MM.1S (cell line): ENCODE measurements at regions not wholly inside any gene's neighbourhood (a gene's known extent, or its start where the extent isn't known, plus 50 kb on each side); places are given as distances from the start of the nearest gene placed in this dataset.

ENCODE experiments used
- EZH2 ChIP-seq: fragments of 300-600 bp; sonication (generic); optimal IDR thresholded peaks from 2 replicates; pipeline ENCODE3; 2017; ENCODE audit warnings: low read depth, mild to moderate bottlenecking, antibody characterized with exemption, low read length, mixed read lengths
- EZH2phosphoT487 ChIP-seq: fragments of 300-600 bp; sonication (generic); IDR thresholded peaks from 2 replicates; pipeline ENCODE4 v1.6.1; 2018; ENCODE audit warnings: antibody characterized with exemption, low read length
- TF ChIP-seq, protein P1 (sequence below): fragments of 300-600 bp; sonication (generic); IDR thresholded peaks from 2 replicates; pipeline ENCODE4 v1.5.1; 2016; ENCODE audit warnings: antibody characterized with exemption, low read length, mixed read lengths

- TF ChIP-seq, protein P1, sequence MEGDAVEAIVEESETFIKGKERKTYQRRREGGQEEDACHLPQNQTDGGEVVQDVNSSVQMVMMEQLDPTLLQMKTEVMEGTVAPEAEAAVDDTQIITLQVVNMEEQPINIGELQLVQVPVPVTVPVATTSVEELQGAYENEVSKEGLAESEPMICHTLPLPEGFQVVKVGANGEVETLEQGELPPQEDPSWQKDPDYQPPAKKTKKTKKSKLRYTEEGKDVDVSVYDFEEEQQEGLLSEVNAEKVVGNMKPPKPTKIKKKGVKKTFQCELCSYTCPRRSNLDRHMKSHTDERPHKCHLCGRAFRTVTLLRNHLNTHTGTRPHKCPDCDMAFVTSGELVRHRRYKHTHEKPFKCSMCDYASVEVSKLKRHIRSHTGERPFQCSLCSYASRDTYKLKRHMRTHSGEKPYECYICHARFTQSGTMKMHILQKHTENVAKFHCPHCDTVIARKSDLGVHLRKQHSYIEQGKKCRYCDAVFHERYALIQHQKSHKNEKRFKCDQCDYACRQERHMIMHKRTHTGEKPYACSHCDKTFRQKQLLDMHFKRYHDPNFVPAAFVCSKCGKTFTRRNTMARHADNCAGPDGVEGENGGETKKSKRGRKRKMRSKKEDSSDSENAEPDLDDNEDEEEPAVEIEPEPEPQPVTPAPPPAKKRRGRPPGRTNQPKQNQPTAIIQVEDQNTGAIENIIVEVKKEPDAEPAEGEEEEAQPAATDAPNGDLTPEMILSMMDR, result no peak
- TF ChIP-seq EZH2 (no peak), EZH2phosphoT487 (no peak)
Measured at GRCh38 chr6:47137073-47137472, 94.9 kb upstream of the ADGRF1 start.
